ENCODE measurements at regions not wholly inside any gene's neighbourhood (a gene's known extent, or its start where the extent isn't known, plus 50 kb on each side); places are given as distances from the start of the nearest gene placed in this dataset.

GRCh38 chr11:90912631-90913030 is 689.8 kb upstream of the CHORDC1 start:
- TF ChIP-seq CTCF (IDR thresholded peaks at IDR 0.05), result no peak
- Histone ChIP-seq H3K27ac (no peak overlapping the region), H3K9me3 (no peaks in the 10 kb centered on the region), H3K27me3 (ENCODE audit: insufficient read depth in 3 of 3, low read length in 2 of 3) (no peaks in the 10 kb centered on the region), H3K4me1 (no peaks in the 10 kb centered on the region), H3K36me3 (ENCODE audit: insufficient read depth in 1 of 2, low read depth in 1 of 2) (no peaks in the 10 kb centered on the region), H3K4me3 (no peak overlapping the region)
- 92 to 95% (median 93%) methylated on average over 5 of the region's 5 CpGs for WGBS, 3 donors
- intact Hi-C loops (cut with DNase I), result no loop called here
- no peak for DNase-seq
- ATAC-seq, result no peak

DNA sequence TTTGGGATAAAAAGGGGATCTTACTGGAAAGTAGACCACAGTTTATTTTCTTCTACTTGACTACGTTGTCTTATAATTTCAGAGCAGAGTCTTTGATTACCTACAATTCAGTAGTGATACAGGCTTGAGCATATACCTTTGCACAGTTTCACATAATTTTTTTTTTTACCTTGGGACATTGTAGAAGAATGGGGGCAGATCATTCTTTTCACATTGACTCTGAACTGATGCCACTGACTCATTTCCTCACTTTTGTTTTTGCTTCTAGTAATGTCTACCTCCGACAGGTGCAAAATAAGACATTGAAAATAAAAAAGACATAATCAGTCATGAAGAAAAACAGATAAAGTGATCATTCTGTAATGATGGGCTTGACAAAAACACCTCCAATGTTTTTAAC is 688.3 kb upstream of the CHORDC1 start:
- 92 to 95% (median 92%) methylated on average over 2 of the region's 2 CpGs for WGBS, 3 donors
- Histone ChIP-seq H3K4me3 (no peak overlapping the region), H3K4me1 (no peaks in the 10 kb centered on the region), H3K27me3 (ENCODE audit: insufficient read depth in 3 of 3, low read length in 2 of 3) (no peaks in the 10 kb centered on the region), H3K9me3 (no peaks in the 10 kb centered on the region), H3K36me3 (ENCODE audit: insufficient read depth in 1 of 2, low read depth in 1 of 2) (no peaks in the 10 kb centered on the region), H3K27ac (no peak overlapping the region)
- no peak for TF ChIP-seq CTCF (IDR thresholded peaks at IDR 0.05)
- intact Hi-C loops (cut with DNase I), result no loop called here
- no peak for ATAC-seq
- DNase-seq, result no peak

DNA sequence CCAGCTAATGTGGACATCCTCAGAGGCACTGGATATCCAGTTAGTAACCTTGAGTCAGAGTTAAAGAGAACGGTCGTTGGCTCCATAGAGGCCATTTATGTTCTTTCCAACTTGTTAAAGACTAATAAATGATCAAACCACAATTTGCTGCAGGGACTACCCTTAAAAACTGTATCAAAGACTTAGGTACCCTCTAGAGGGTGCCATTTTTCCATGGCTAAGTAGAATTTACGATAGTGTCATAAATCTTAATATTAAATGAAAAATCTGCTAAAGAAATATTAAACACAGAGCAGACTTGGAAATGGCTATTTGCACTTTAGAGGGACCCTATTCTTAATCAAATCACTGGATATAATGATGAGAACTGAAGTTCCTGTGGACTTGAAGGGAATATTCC is 685.2 kb upstream of the CHORDC1 start:
- no peaks in the 10 kb centered on the region for H3K36me3 ChIP-seq (ENCODE audit: insufficient read depth in 1 of 2, low read depth in 1 of 2)
- no peaks in the 10 kb centered on the region for H3K9me3 ChIP-seq
- no peak for ATAC-seq
- 57 to 72% (median 63%) methylated on average over 3 of the region's 3 CpGs for WGBS, 3 donors
- intact Hi-C loops (cut with DNase I), result no loop called here
- H3K27ac ChIP-seq, result no peak overlapping the region
- DNase-seq, result no peak
- H3K4me3 ChIP-seq, result no peak overlapping the region
- no peaks in the 10 kb centered on the region for H3K27me3 ChIP-seq (ENCODE audit: insufficient read depth in 3 of 3, low read length in 2 of 3)
- TF ChIP-seq CTCF (IDR thresholded peaks at IDR 0.05), result no peak
- H3K4me1 ChIP-seq, result no peaks in the 10 kb centered on the region

DNA sequence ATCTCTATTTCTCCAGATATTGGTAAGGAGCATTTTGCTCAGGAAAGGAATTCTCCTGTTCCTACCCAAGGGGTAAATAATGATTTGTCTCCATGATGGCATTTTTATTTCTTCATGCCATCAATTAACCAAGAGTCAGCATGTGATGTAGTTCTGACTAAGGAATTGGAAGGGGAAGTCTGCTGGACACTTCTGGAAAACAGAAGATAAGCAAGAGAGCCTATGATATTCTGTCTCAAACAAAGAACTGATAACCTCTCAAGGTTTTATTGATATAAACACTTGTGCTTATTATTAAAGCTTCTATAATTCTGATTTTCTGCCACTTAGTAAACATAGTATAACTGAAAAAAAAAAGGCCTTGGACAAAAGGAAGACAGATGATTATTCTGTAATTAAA is 673.0 kb upstream of the CHORDC1 start:
- DNase-seq (no peak), ATAC-seq (no peak)
- intact Hi-C loops (cut with DNase I), result no loop called here
- Histone ChIP-seq H3K4me1 (no peaks in the 10 kb centered on the region), H3K9me3 (no peaks in the 10 kb centered on the region), H3K27ac (no peak overlapping the region), H3K27me3 (ENCODE audit: insufficient read depth in 3 of 3, low read length in 2 of 3) (no peaks in the 10 kb centered on the region), H3K4me3 (no peak overlapping the region), H3K36me3 (ENCODE audit: insufficient read depth in 1 of 2, low read depth in 1 of 2) (no peaks in the 10 kb centered on the region)
- TF ChIP-seq CTCF (IDR thresholded peaks at IDR 0.05), result no peak

- Histone ChIP-seq H3K36me3 (ENCODE audit: insufficient read depth in 1 of 2, low read depth in 1 of 2) (no peaks in the 10 kb centered on the region), H3K4me1 (no peaks in the 10 kb centered on the region), H3K9me3 (no peaks in the 10 kb centered on the region), H3K27ac (no peak overlapping the region), H3K27me3 (ENCODE audit: insufficient read depth in 3 of 3, low read length in 2 of 3) (no peaks in the 10 kb centered on the region), H3K4me3 (no peak overlapping the region)
- ATAC-seq, result no peak
- no peak for TF ChIP-seq CTCF (IDR thresholded peaks at IDR 0.05)
- intact Hi-C loops (cut with DNase I), result no loop called here
- no peak for DNase-seq
Observed at GRCh38 chr11:90890347-90890746, 667.5 kb upstream of the CHORDC1 start.

Data from psoas muscle (tissue), 7 donors.